ENCODE measurements at regions not wholly inside any gene's neighbourhood (a gene's known extent, or its start where the extent isn't known, plus 50 kb on each side); places are given as distances from the start of the nearest gene placed in this dataset.

DNA sequence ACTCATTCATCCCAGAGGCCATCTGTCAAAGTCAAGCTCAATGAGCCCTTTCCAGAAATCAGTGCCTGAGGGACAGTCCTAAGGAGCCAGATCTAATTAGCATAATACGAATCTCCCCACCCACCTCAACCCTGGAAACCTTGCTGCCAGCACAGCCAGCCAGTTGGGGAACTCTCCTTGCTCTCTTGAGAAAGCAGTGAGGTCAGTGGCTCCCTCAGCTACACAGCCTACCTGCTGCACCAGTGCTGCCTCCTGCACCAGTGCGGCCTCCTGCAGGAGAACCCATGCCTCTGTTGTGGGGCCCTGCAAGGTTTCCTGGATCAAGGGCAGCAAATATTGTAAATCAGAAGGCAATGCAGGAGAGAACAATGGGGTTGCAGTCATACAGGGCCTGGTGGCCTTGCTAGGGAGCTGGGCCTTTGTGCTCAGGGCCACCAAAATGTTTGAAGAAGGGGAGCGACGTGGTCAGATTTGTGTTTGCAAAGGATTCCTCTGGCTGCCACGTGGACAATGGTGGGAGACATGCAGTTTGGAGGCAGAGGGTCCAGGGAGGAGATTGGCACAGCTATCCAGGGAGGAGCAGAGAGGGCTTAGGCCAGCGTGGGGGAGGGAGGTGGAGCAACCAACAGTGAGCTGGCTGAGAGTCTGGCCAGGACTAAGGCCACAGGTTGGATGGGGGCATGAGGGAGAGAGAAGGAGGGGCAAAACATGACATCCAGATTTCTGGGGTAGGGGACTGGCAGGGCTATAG, 124.3 kb upstream of the MAMLD1 start:
- no peak for DNase-seq (ENCODE audit: low spot score in 2 of 2)
- Histone ChIP-seq H3K27ac (no peak overlapping the region), H3K36me3 (no peaks in the 10 kb centered on the region), H3K27me3 (peaks cover 0 to 17% of the 10 kb centered on the region in 2 donors), H3K4me1 (no peaks in the 10 kb centered on the region), H3K4me3 (no peak overlapping the region), H3K9me3 (no peaks in the 10 kb centered on the region)
- TF ChIP-seq POLR2AphosphoS5 (IDR thresholded peaks at IDR 0.05) (no peak), POLR2A (IDR thresholded peaks at IDR 0.05) (no peak)
- TF ChIP-seq, protein P1, sequence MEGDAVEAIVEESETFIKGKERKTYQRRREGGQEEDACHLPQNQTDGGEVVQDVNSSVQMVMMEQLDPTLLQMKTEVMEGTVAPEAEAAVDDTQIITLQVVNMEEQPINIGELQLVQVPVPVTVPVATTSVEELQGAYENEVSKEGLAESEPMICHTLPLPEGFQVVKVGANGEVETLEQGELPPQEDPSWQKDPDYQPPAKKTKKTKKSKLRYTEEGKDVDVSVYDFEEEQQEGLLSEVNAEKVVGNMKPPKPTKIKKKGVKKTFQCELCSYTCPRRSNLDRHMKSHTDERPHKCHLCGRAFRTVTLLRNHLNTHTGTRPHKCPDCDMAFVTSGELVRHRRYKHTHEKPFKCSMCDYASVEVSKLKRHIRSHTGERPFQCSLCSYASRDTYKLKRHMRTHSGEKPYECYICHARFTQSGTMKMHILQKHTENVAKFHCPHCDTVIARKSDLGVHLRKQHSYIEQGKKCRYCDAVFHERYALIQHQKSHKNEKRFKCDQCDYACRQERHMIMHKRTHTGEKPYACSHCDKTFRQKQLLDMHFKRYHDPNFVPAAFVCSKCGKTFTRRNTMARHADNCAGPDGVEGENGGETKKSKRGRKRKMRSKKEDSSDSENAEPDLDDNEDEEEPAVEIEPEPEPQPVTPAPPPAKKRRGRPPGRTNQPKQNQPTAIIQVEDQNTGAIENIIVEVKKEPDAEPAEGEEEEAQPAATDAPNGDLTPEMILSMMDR (IDR thresholded peaks at IDR 0.05) = no peak
- intact Hi-C loops (cut with DNase I; ENCODE audit: low total_unique reads) = no loop called here

DNA sequence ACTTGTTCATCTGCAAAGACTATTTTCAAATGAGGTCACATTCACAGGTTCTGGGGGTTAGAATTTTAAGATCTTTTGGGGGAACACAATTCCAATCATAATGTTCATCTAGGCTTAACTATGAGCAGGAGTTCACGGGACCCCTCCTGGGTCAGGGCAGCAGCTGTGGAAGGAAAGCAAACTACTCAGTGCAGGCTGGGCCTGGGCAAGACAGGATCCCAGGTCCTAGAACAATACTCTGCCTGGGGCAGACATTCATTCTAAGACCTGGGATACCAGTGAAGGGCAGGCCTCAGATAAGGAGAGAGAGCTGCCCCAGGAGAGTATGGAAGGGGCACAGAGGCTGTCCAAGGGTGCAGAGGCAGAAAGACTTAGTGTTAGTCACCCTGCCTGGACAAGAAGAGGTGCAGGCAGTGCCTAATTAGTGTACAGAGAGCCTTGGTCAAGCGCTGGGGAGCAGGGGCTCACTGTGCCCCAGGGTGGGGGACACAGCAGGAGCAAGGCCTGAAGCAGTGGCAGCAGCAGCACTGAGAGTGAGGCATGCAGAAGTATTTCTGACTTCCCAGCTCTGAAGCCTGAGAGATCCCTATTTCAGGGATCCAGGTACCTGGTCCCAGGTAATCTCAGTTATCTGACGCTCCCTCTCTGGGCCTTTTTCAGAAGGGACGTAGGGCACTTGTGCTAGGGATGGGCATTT, 123.0 kb upstream of the MAMLD1 start:
- Histone ChIP-seq H3K27ac (no peak overlapping the region), H3K4me3 (no peak overlapping the region), H3K27me3 (peaks cover 0 to 17% of the 10 kb centered on the region in 2 donors), H3K4me1 (no peaks in the 10 kb centered on the region), H3K9me3 (no peaks in the 10 kb centered on the region), H3K36me3 (no peaks in the 10 kb centered on the region)
- no peak for DNase-seq (ENCODE audit: low spot score in 2 of 2)
- intact Hi-C loops (cut with DNase I; ENCODE audit: low total_unique reads) = no loop called here
- TF ChIP-seq, protein P1 (IDR thresholded peaks at IDR 0.05) = no peak
- TF ChIP-seq POLR2AphosphoS5 (IDR thresholded peaks at IDR 0.05) (no peak), POLR2A (IDR thresholded peaks at IDR 0.05) (no peak)

DNA sequence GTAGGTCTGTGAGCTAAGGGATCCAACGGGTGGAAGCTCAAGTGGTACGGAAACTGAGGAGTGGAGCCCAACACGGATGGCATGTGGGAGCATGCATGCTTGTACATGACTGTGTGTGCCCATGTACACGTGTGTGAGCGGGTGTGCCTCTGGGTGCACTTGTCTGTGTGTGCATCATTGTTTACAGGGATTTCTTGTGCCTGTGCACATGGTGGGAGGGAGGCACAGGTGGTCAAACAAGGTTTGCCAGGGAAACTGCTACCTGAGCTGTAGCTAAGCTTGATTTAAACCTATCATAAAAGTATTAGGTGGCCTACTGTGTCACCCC, 122.5 kb upstream of the MAMLD1 start:
- no peak overlapping the region for H3K4me3 ChIP-seq
- no peaks in the 10 kb centered on the region for H3K36me3 ChIP-seq
- no peaks in the 10 kb centered on the region for H3K9me3 ChIP-seq
- H3K27ac ChIP-seq = no peak overlapping the region
- H3K27me3 ChIP-seq = peaks cover 0 to 17% of the 10 kb centered on the region in 2 donors
- no peak for TF ChIP-seq POLR2AphosphoS5 (IDR thresholded peaks at IDR 0.05)
- no peak for TF ChIP-seq POLR2A (IDR thresholded peaks at IDR 0.05)
- TF ChIP-seq, protein P1 (IDR thresholded peaks at IDR 0.05) = no peak
- H3K4me1 ChIP-seq = no peaks in the 10 kb centered on the region
- DNase-seq (ENCODE audit: low spot score in 2 of 2) = no peak
- intact Hi-C loops (cut with DNase I; ENCODE audit: low total_unique reads) = no loop called here

DNA sequence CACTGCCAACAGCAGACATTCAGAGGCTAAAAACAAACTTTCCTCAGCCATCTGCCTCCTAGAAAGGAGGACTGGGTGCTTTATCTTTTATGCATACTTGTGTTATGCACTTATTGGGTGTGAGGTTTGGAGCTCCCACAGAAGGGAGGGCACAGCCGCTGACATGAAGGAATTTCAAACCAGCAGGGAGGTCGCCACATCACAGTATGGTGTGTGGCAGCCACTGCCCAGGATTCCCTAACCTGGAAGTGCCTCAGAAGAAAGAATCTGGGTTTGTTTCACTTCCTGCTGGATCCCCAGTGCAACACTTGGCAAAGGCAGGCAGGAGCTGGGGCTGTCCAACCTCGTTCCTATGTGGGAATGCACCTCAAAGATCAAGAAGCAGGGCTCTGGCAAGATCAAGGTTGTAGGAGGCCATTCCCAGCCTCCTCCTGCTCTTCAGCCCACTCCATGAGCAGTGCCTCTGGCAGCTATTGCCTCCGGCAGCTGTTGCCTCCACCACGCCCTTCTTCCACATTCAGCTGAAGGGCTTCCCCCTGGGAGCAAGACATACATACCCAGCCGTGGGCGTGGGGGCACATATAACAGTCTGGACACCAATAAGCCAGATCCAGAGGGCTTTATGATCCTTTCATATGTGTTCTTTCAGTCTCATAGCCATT, 109.0 kb upstream of the MAMLD1 start:
- Histone ChIP-seq H3K36me3 (no peaks in the 10 kb centered on the region), H3K9me3 (no peaks in the 10 kb centered on the region), H3K27ac (no peak overlapping the region), H3K4me3 (no peak overlapping the region), H3K27me3 (peaks cover 0 to 5% of the 10 kb centered on the region in 2 donors), H3K4me1 (no peaks in the 10 kb centered on the region)
- TF ChIP-seq POLR2AphosphoS5 (IDR thresholded peaks at IDR 0.05) = no peak
- no peak for TF ChIP-seq POLR2A (IDR thresholded peaks at IDR 0.05)
- TF ChIP-seq, protein P1 (IDR thresholded peaks at IDR 0.05) = no peak
- no peak for DNase-seq (ENCODE audit: low spot score in 2 of 2)
- intact Hi-C loops (cut with DNase I; ENCODE audit: low total_unique reads) = no loop called here

DNA sequence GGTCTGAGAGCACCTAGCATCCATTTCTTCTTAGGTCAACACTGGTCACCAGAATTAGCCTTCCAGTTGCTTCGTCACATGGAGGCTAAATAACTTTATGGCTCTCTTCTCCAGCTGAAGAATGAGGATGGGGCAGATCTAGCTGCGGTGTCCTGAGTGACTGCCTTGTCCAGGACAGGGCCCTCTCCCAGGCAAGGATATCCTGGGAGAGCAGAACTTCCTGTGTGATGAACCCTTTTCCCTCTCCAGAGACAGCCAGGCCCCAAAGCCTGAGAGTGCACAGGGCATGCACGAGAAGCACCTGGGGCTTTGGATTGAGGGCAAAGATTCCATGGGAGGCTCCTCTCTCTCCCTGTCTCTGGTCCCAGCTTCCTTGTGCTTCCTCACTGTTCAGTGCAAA, 108.2 kb upstream of the MAMLD1 start:
- no peak for DNase-seq (ENCODE audit: low spot score in 2 of 2)

More for the DNA sequence above, 108.2 kb upstream of the MAMLD1 start:
- Histone ChIP-seq H3K27ac (no peak overlapping the region), H3K9me3 (no peaks in the 10 kb centered on the region), H3K4me3 (no peak overlapping the region), H3K36me3 (no peaks in the 10 kb centered on the region), H3K27me3 (peaks cover 0 to 5% of the 10 kb centered on the region in 2 donors), H3K4me1 (no peaks in the 10 kb centered on the region)
- no peak for TF ChIP-seq POLR2AphosphoS5 (IDR thresholded peaks at IDR 0.05)
- no peak for TF ChIP-seq POLR2A (IDR thresholded peaks at IDR 0.05)
- intact Hi-C loops (cut with DNase I; ENCODE audit: low total_unique reads) = no loop called here
